Testis (tissue), 2 donors: ENCODE measurements at regions not wholly inside any gene's neighbourhood (a gene's known extent, or its start where the extent isn't known, plus 50 kb on each side); places are given as distances from the start of the nearest gene placed in this dataset.

Experiments used
- CTCF ChIP-seq, 3 experiments: fragments of 450-650 bp in 2 of 3; fragments of 200-600 bp in 1 of 3; sonication (generic) in 1 of 3; IDR thresholded peaks; one replicate each; pipeline ENCODE4 v1.5.1; 2016 to 2019; ENCODE audit warnings: antibody characterized with exemption in 3 of 3, mild to moderate bottlenecking in 2 of 3, moderate library complexity in 1 of 3
- POLR2A ChIP-seq: fragments of 450-650 bp; IDR thresholded peaks from one replicate; pipeline ENCODE4 v1.6.1; 2017; ENCODE audit warnings: antibody characterized with exemption, mild to moderate bottlenecking, moderate library complexity

DNA sequence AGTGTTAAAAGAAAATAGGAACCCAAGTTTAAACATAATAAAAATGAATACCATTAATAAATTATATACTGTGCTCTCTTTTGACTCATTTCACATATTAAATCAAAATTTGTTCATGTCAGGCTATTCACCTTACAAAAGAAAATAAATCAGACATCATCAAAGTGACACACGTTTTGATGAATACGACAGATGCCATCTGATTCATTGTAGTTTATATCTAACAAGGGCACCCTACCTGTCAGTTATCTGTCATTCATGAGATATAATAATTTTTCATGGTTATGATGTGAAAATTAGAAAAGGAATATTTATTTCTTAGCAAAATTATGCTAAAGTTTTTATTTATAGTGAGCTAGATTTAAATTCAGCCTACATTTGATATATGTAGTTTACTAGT is 188.1 kb upstream of the PCDH17 start:
- TF ChIP-seq POLR2A (no peak), CTCF (IDR thresholded peaks at IDR 0.05) (no peak)
